ENCODE measurements at regions not wholly inside any gene's neighbourhood (a gene's known extent, or its start where the extent isn't known, plus 50 kb on each side); places are given as distances from the start of the nearest gene placed in this dataset.

DNA sequence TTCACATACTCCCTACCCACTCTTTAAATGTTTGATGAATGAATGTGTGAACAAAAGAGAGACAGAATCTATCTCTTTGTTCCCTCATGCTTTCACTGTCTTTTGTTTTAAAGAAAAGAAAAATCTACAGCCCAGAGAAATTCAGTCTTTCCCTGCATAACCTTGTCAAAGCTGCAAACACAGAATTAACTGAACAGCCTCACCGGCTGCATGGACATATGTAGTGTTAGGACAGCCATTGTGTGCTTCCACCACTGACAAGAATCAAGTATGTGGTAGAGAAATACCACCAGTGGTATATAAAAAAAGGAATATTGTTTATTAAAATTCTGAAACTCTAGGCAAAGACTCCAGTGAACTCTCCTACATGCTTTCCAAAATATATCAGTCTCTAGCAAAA, 348.4 kb upstream of the NBEA start:
- Histone ChIP-seq H3K4me3 (replicated peaks in 1 of 3; ENCODE audit: low read depth in 2 of 3, low read length in 3 of 3) (no peak overlapping the region), H3K4me1 (ENCODE audit: control insufficient read depth in 1 of 2, insufficient read depth in 2 of 2, low read length in 2 of 2) (no peaks in the 10 kb centered on the region), H3K79me2 (ENCODE audit: insufficient read depth, low read length) (no peaks in the 10 kb centered on the region), H3K4me2 (replicated peaks; ENCODE audit: extremely low read depth, low read length, poor library complexity, severe bottlenecking) (no peak overlapping the region), H2AFZ (ENCODE audit: insufficient read depth, low read depth, low read length, poor library complexity, severe bottlenecking) (no peak overlapping the region), H3K36me3 (replicated peaks in 1 of 2; ENCODE audit: control insufficient read depth in 1 of 2, insufficient read depth in 2 of 2, low read length in 2 of 2) (no peaks in the 10 kb centered on the region), H3K27me3 (ENCODE audit: control insufficient read depth in 2 of 2, insufficient read depth in 2 of 2, low read length in 2 of 2) (no peaks in the 10 kb centered on the region), H4K20me1 (ENCODE audit: insufficient read depth, low read length) (no peaks in the 10 kb centered on the region), H3K9ac (ENCODE audit: insufficient read depth, low read length, poor library complexity, severe bottlenecking) (no peak overlapping the region), H3K9me3 (replicated peaks in 1 of 2; ENCODE audit: control insufficient read depth in 1 of 2, insufficient read depth in 1 of 2, low read length in 2 of 2) (peaks cover 2 to 12% of the 10 kb centered on the region in 2 donors), H3K27ac (ENCODE audit: low read depth in 1 of 2, low read length in 2 of 2) (no peak overlapping the region)
- Mint-ChIP-seq H3K27me3 (ENCODE audit: low read depth in 3 of 3) (no peaks in the 10 kb centered on the region), H3K9me3 (peaks cover 2 to 14% (median 9%) of the 10 kb centered on the region in 7 donors), H3K27ac (no peak overlapping the region), H3K36me3 (no peaks in the 10 kb centered on the region), H3K4me1 (no peaks in the 10 kb centered on the region), H3K4me3 (no peak overlapping the region)
- intact Hi-C loops (cut with micrococcal nuclease) = no loop called here
- WGBS (ENCODE audit: insufficient coverage) = no CpG with 5 or more reads among the region's 1 CpG
- TF ChIP-seq, protein P1, sequence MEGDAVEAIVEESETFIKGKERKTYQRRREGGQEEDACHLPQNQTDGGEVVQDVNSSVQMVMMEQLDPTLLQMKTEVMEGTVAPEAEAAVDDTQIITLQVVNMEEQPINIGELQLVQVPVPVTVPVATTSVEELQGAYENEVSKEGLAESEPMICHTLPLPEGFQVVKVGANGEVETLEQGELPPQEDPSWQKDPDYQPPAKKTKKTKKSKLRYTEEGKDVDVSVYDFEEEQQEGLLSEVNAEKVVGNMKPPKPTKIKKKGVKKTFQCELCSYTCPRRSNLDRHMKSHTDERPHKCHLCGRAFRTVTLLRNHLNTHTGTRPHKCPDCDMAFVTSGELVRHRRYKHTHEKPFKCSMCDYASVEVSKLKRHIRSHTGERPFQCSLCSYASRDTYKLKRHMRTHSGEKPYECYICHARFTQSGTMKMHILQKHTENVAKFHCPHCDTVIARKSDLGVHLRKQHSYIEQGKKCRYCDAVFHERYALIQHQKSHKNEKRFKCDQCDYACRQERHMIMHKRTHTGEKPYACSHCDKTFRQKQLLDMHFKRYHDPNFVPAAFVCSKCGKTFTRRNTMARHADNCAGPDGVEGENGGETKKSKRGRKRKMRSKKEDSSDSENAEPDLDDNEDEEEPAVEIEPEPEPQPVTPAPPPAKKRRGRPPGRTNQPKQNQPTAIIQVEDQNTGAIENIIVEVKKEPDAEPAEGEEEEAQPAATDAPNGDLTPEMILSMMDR (IDR thresholded peaks at IDR 0.05) = no peak
- DNase-seq = no peak

GRCh38 chr13:34594507-34594906, 347.6 kb upstream of the NBEA start:
- TF ChIP-seq, protein P1 (IDR thresholded peaks at IDR 0.05) = no peak
- no peaks in the 10 kb centered on the region for H3K36me3 ChIP-seq (replicated peaks in 1 of 2; ENCODE audit: control insufficient read depth in 1 of 2, insufficient read depth in 2 of 2, low read length in 2 of 2)
- no peaks in the 10 kb centered on the region for H3K79me2 ChIP-seq (ENCODE audit: insufficient read depth, low read length)
- H3K4me1 ChIP-seq (ENCODE audit: control insufficient read depth in 1 of 2, insufficient read depth in 2 of 2, low read length in 2 of 2) = no peaks in the 10 kb centered on the region
- intact Hi-C loops (cut with micrococcal nuclease) = no loop called here
- no peak overlapping the region for H3K9ac ChIP-seq (ENCODE audit: insufficient read depth, low read length, poor library complexity, severe bottlenecking)
- Mint-ChIP-seq H3K27ac (no peak overlapping the region), H3K9me3 (peaks cover 2 to 14% (median 9%) of the 10 kb centered on the region in 7 donors), H3K27me3 (ENCODE audit: low read depth in 3 of 3) (no peaks in the 10 kb centered on the region), H3K4me1 (no peaks in the 10 kb centered on the region), H3K36me3 (no peaks in the 10 kb centered on the region), H3K4me3 (no peak overlapping the region)
- no peak overlapping the region for H3K4me3 ChIP-seq (replicated peaks in 1 of 3; ENCODE audit: low read depth in 2 of 3, low read length in 3 of 3)
- H3K27ac ChIP-seq (ENCODE audit: low read depth in 1 of 2, low read length in 2 of 2) = no peak overlapping the region
- WGBS (ENCODE audit: insufficient coverage) = 100% methylated on average over 5 of the region's 5 CpGs
- DNase-seq = no peak
- no peaks in the 10 kb centered on the region for H3K27me3 ChIP-seq (ENCODE audit: control insufficient read depth in 2 of 2, insufficient read depth in 2 of 2, low read length in 2 of 2)
- H4K20me1 ChIP-seq (ENCODE audit: insufficient read depth, low read length) = no peaks in the 10 kb centered on the region
- no peak overlapping the region for H3K4me2 ChIP-seq (replicated peaks; ENCODE audit: extremely low read depth, low read length, poor library complexity, severe bottlenecking)
- peaks cover 0 to 12% of the 10 kb centered on the region in 2 donors for H3K9me3 ChIP-seq (replicated peaks in 1 of 2; ENCODE audit: control insufficient read depth in 1 of 2, insufficient read depth in 1 of 2, low read length in 2 of 2)
- H2AFZ ChIP-seq (ENCODE audit: insufficient read depth, low read depth, low read length, poor library complexity, severe bottlenecking) = no peak overlapping the region
